ENCODE measurements at regions not wholly inside any gene's neighbourhood (a gene's known extent, or its start where the extent isn't known, plus 50 kb on each side); places are given as distances from the start of the nearest gene placed in this dataset.

DNA sequence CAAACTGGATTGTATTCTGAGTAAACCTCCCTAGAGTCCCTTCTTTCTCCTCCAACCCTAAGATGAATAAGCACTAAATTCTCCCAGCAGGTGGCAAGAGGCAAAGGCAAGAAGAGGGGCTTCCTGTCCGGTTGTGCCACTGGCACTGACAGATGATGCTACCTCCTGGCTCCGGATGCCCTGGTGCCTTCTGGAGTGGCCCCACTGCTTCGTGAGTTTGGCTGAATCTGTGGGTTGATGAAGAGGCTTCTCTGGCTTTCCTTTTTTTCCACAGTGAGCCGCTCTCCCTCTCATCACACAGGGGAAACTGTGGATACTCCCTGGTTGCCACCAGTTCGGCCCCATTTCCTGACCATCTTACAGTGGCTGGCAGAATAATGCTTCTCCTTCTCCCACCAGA, 404.7 kb downstream of the GALR1 start:
- Histone ChIP-seq H3K36me3 (no peaks in the 10 kb centered on the region), H3K27me3 (no peaks in the 10 kb centered on the region), H3K9me3 (no peaks in the 10 kb centered on the region), H3K4me3 (ENCODE audit: low read depth, low read length) (no peak overlapping the region), H3K4me1 (no peaks in the 10 kb centered on the region)
- DNase-seq = no peak
- TF ChIP-seq, protein P1, sequence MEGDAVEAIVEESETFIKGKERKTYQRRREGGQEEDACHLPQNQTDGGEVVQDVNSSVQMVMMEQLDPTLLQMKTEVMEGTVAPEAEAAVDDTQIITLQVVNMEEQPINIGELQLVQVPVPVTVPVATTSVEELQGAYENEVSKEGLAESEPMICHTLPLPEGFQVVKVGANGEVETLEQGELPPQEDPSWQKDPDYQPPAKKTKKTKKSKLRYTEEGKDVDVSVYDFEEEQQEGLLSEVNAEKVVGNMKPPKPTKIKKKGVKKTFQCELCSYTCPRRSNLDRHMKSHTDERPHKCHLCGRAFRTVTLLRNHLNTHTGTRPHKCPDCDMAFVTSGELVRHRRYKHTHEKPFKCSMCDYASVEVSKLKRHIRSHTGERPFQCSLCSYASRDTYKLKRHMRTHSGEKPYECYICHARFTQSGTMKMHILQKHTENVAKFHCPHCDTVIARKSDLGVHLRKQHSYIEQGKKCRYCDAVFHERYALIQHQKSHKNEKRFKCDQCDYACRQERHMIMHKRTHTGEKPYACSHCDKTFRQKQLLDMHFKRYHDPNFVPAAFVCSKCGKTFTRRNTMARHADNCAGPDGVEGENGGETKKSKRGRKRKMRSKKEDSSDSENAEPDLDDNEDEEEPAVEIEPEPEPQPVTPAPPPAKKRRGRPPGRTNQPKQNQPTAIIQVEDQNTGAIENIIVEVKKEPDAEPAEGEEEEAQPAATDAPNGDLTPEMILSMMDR (IDR thresholded peaks at IDR 0.05; ENCODE audit: low read depth, low read length) = no peak

DNA sequence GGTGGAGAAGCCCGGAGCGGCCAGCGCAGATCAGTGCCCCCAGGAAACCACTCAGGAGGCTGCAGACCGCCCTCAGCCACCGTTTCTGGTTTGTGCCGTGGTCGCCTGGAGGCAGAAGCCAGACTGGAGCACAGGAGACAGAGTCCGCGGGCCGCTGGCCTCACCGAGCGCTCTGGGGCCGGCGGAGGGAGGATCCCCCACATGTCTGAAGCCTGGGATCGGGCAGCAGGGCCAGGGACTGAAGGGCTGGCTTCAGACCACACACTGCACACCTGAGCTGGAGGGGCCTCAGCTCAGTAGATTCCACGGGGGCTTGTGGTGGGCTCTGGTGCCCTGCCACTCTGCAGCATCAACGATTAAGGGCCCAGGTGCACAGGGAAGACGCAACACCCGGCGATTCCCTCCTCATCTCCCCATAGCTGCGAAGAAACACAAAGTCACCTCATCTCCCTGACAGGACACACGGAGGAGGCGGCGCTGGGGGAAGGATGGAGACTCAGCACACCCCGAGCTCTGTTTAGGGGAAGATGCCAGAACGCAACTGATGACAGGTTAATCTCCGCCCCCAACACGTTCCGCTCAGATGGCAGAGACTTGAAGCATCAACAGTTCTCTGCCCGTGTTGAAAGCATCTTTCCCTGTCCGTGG, 408.1 kb downstream of the GALR1 start:
- TF ChIP-seq, protein P1 (IDR thresholded peaks at IDR 0.05; ENCODE audit: low read depth, low read length) = no peak
- no peaks in the 10 kb centered on the region for H3K9me3 ChIP-seq
- H3K36me3 ChIP-seq = no peaks in the 10 kb centered on the region
- H3K27me3 ChIP-seq = no peaks in the 10 kb centered on the region
- DNase-seq = no peak
- no peak overlapping the region for H3K4me3 ChIP-seq (ENCODE audit: low read depth, low read length)
- H3K4me1 ChIP-seq = no peaks in the 10 kb centered on the region

DNA sequence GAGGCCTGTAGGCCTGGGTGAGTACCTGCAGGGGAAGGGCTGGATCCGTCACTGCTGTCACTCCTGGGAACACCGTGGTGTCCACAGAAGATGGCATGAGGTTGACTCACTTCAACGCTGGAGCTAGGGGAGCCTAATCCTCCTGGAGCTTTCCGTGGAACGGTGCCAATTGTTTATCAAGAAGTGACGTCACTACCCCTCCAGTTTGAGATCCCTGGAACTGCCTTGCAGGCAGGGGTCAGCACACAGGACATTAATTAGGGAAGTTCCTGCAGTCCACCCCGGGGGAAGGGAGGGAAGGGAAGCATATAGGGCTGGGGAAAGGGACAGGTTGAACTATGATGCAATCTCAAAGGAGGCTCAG, 408.6 kb downstream of the GALR1 start:
- TF ChIP-seq, protein P1 (IDR thresholded peaks at IDR 0.05; ENCODE audit: low read depth, low read length) = no peak
- no peaks in the 10 kb centered on the region for H3K9me3 ChIP-seq
- H3K4me3 ChIP-seq (ENCODE audit: low read depth, low read length) = no peak overlapping the region
- no peaks in the 10 kb centered on the region for H3K36me3 ChIP-seq
- H3K4me1 ChIP-seq = no peaks in the 10 kb centered on the region
- no peak for DNase-seq
- H3K27me3 ChIP-seq = no peaks in the 10 kb centered on the region

DNA sequence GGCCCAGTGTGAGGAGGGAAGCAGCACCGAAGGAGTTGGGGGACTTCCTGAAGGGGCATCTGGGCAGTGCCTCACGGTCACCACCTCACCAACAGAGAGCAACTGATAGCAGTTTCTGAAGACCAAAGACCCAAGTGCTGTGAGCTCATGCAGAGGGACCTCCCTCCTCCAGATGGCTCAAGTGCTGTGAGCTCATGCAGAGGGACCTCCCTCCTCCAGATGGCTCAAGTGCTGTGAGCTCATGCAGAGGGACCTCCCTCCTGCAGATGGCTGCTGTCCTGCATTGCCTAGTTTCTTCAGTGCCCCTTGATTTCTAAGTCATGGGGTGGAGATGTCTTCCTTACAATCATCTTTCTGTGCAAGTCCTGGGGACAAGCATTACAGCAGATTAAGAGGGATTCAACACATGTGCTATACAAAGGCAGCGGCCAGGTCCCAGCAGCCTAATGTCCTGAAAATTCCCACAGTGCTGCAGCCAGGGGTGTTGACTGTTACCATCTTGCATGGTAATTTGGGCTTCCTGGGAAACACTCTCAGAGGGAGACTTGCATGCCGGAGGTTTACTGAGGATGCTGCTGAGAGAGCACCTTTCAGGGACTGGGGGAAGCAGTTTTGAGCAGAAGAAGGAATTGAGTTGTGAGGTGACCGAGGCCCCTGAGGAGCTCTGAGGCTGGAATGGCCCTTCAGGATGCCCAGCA, 409.3 kb downstream of the GALR1 start:
- no peak for DNase-seq
- H3K36me3 ChIP-seq = no peaks in the 10 kb centered on the region
- no peaks in the 10 kb centered on the region for H3K4me1 ChIP-seq
- H3K9me3 ChIP-seq = no peaks in the 10 kb centered on the region
- TF ChIP-seq, protein P1 (IDR thresholded peaks at IDR 0.05; ENCODE audit: low read depth, low read length) = no peak
- no peaks in the 10 kb centered on the region for H3K27me3 ChIP-seq
- no peak overlapping the region for H3K4me3 ChIP-seq (ENCODE audit: low read depth, low read length)

DNA sequence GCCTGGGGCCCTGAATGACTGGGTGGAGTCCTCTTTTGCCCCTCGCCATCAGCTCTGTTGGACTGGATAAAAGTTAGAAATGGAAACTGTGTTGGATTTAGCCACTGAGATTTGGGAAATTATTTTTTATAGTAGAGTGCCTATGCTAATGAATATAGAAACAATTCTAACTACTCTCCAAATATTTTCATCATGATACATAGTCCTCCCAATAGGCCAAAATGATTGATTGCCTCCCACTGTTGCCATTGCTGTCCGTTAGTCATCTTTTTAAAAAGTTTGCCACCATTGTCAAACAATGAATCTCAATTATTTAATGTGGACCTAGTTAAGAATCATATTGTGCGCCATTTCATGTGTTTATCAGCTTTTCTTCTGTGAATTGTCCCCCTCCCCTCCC, 417.0 kb downstream of the GALR1 start:
- Histone ChIP-seq H3K27me3 (no peaks in the 10 kb centered on the region), H3K4me1 (no peaks in the 10 kb centered on the region), H3K36me3 (no peaks in the 10 kb centered on the region), H3K9me3 (no peaks in the 10 kb centered on the region), H3K4me3 (ENCODE audit: low read depth, low read length) (no peak overlapping the region)
- TF ChIP-seq, protein P1 (IDR thresholded peaks at IDR 0.05; ENCODE audit: low read depth, low read length) = no peak
- DNase-seq = no peak

DNA sequence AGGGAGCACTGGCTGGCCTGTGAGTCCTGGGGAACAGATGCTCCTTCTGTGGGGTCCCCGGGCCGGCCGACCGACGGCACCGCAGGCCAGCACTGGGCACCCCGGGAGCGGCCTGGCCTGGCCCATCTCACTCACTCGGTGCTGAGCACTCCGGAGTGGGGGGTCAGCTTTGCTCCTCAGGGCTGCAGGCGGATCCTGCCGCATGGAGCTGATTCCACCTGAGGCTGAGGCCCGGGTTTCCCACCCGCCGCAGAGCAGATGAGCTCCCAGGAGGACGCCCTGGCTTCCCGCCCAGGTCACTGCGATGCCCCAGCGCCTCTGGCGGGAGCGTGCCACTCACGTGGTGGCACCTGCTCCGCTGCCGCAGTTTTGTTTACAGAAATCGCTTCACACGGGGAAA, 418.6 kb downstream of the GALR1 start:
- no peaks in the 10 kb centered on the region for H3K4me1 ChIP-seq
- no peaks in the 10 kb centered on the region for H3K27me3 ChIP-seq

More for the DNA sequence above, 418.6 kb downstream of the GALR1 start:
- Histone ChIP-seq H3K9me3 (no peaks in the 10 kb centered on the region), H3K36me3 (no peaks in the 10 kb centered on the region), H3K4me3 (ENCODE audit: low read depth, low read length) (no peak overlapping the region)
- TF ChIP-seq, protein P1 (IDR thresholded peaks at IDR 0.05; ENCODE audit: low read depth, low read length) = no peak
- DNase-seq = no peak

Data from BE2C (cell line).